CD14-positive monocyte (primary cell): ENCODE measurements at regions not wholly inside any gene's neighbourhood (a gene's known extent, or its start where the extent isn't known, plus 50 kb on each side); places are given as distances from the start of the nearest gene placed in this dataset.

Source experiments
- DNase-seq, 3 donors: peaks; one replicate each; pipeline ENCODE4 v3.0.0-alpha.2; 2011 to 2022
- H2AFZ ChIP-seq: 2 replicates; pipeline ENCODE4 v1.6.0; 2012; ENCODE audit warnings: mild to moderate bottlenecking, low read depth, low read length, inconsistent platforms; ENCODE audit not compliant: insufficient read depth, poor library complexity, severe bottlenecking
- H3K27ac ChIP-seq, 2 donors: 1 replicate in 1 of 2; 2 replicates in 1 of 2; pipeline ENCODE4 v1.5.1; 2012 to 2013; ENCODE audit warnings: low read length in 2 of 2, control low read depth in 1 of 2, inconsistent platforms in 1 of 2, low read depth in 1 of 2, mild to moderate bottlenecking in 1 of 2
- H3K27me3 ChIP-seq, 2 donors: one replicate each; pipeline versions ENCODE4 v1.6.0 to v1.6.1; 2011 to 2013; ENCODE audit warnings: low read length in 2 of 2; ENCODE audit not compliant: control insufficient read depth in 2 of 2, insufficient read depth in 2 of 2
- H3K36me3 ChIP-seq, 2 donors: replicated peaks in 1 of 2; 1 replicate in 1 of 2; 2 replicates in 1 of 2; pipeline versions ENCODE4 v1.5.1 to v1.6.1; 2012 to 2013; ENCODE audit warnings: low read length in 2 of 2, control low read depth in 1 of 2, inconsistent platforms in 1 of 2, mild to moderate bottlenecking in 1 of 2; ENCODE audit not compliant: insufficient read depth in 2 of 2, control insufficient read depth in 1 of 2
- H3K4me1 ChIP-seq, 2 donors: 1 replicate in 1 of 2; 2 replicates in 1 of 2; pipeline versions ENCODE4 v1.5.1 to v1.6.1; 2012 to 2013; ENCODE audit warnings: low read length in 2 of 2, control low read depth in 1 of 2, inconsistent platforms in 1 of 2, mild to moderate bottlenecking in 1 of 2, moderate library complexity in 1 of 2; ENCODE audit not compliant: insufficient read depth in 2 of 2, control insufficient read depth in 1 of 2
- H3K4me2 ChIP-seq: replicated peaks from 2 replicates; pipeline ENCODE3; 2012; ENCODE audit warnings: low read length, moderate library complexity, mild to moderate bottlenecking; ENCODE audit not compliant: poor library complexity, severe bottlenecking; ENCODE audit errors: extremely low read depth
- H3K4me3 ChIP-seq, 3 experiments: fragments of 200-600 bp in 1 of 3; sonication (generic) in 1 of 3; replicated peaks in 1 of 3; 1 replicate in 2 of 3; 2 replicates in 1 of 3; pipeline ENCODE4 v1.5.1; 2011 to 2013; ENCODE audit warnings: low read length in 3 of 3, mild to moderate bottlenecking in 3 of 3, control low read depth in 2 of 3, low read depth in 2 of 3, inconsistent platforms in 1 of 3, moderate library complexity in 1 of 3
- H3K79me2 ChIP-seq: 2 replicates; pipeline ENCODE4 v1.6.0; 2012; ENCODE audit warnings: mild to moderate bottlenecking, control low read depth, inconsistent platforms, low read length, moderate library complexity; ENCODE audit not compliant: insufficient read depth
- H3K9ac ChIP-seq: 2 replicates; pipeline ENCODE4 v1.6.0; 2017; ENCODE audit warnings: low read length, mild to moderate bottlenecking; ENCODE audit not compliant: insufficient read depth, poor library complexity, severe bottlenecking
- H3K9me3 ChIP-seq, 2 donors: replicated peaks in 1 of 2; 1 replicate in 1 of 2; 2 replicates in 1 of 2; pipeline versions ENCODE4 v1.5.1 to v1.6.1; 2012 to 2013; ENCODE audit warnings: low read length in 2 of 2, control low read depth in 1 of 2; ENCODE audit not compliant: control insufficient read depth in 1 of 2, insufficient read depth in 1 of 2
- H4K20me1 ChIP-seq: 2 replicates; pipeline ENCODE4 v1.6.0; 2012; ENCODE audit warnings: mild to moderate bottlenecking, low read length, control low read depth, moderate library complexity; ENCODE audit not compliant: insufficient read depth
- H3K27ac Mint-ChIP-seq, 7 donors: one replicate each; pipeline ENCODE4 v1.8.0; 2020; ENCODE audit warnings: mild to moderate bottlenecking in 7 of 7, mixed read lengths in 7 of 7, moderate library complexity in 6 of 7, inconsistent platforms in 2 of 7
- H3K27me3 Mint-ChIP-seq, 3 donors: one replicate each; pipeline ENCODE4 v1.8.0; 2021 to 2022; ENCODE audit warnings: low read depth in 3 of 3, mild to moderate bottlenecking in 3 of 3, mixed read lengths in 3 of 3, moderate library complexity in 3 of 3, inconsistent platforms in 1 of 3
- H3K36me3 Mint-ChIP-seq, 2 donors: one replicate each; pipeline ENCODE4 v1.8.0; 2020; ENCODE audit warnings: mixed read lengths in 2 of 2, inconsistent platforms in 1 of 2, mild to moderate bottlenecking in 1 of 2
- H3K4me1 Mint-ChIP-seq: one replicate; pipeline ENCODE4 v1.8.0; 2020; ENCODE audit warnings: mild to moderate bottlenecking, mixed read lengths
- H3K4me3 Mint-ChIP-seq, 2 donors: one replicate each; pipeline ENCODE4 v1.8.0; 2020; ENCODE audit warnings: mild to moderate bottlenecking in 2 of 2, mixed read lengths in 2 of 2, moderate library complexity in 1 of 2
- H3K9me3 Mint-ChIP-seq, 7 donors: one replicate each; pipeline ENCODE4 v1.8.0; 2020 to 2022; ENCODE audit warnings: mixed read lengths in 7 of 7, mild to moderate bottlenecking in 6 of 7, moderate library complexity in 6 of 7, inconsistent platforms in 2 of 7
- CTCF ChIP-seq: fragments of 200-600 bp; IDR thresholded peaks from one replicate; pipeline ENCODE4 v1.8.0; 2022; ENCODE audit warnings: antibody characterized with exemption, mild to moderate bottlenecking
- WGBS: methylation state at CpG from one replicate; pipeline ENCODE4 v1.1.5; 2013; ENCODE audit warnings: missing lambda C conversion rate; ENCODE audit not compliant: insufficient coverage; 5-methylcytosine and 5-hydroxymethylcytosine counted together
- intact Hi-C, 2 donors: fragments of 100-400 bp; cut with micrococcal nuclease; formaldehyde crosslinking; loops; one replicate each; pipeline versions ENCODE4 v1.15.0 to v1.15.1; 2023

GRCh38 chr9:113763429-113763828 lies 112.7 kb upstream of the ZNF618 start:
- no peaks in the 10 kb centered on the region for H3K4me1 Mint-ChIP-seq
- no peaks in the 10 kb centered on the region for H4K20me1 ChIP-seq

GRCh38 chr9:113764572-113764971 lies 111.5 kb upstream of the ZNF618 start:
- Histone ChIP-seq H3K27me3 (no peaks in the 10 kb centered on the region), H3K27ac (no peak overlapping the region), H3K36me3 (no peaks in the 10 kb centered on the region), H3K79me2 (no peaks in the 10 kb centered on the region), H3K9ac (no peak overlapping the region), H3K4me3 (no peak overlapping the region), H3K4me2 (no peak overlapping the region), H2AFZ (no peak overlapping the region), H4K20me1 (no peaks in the 10 kb centered on the region), H3K4me1 (no peaks in the 10 kb centered on the region), H3K9me3 (no peaks in the 10 kb centered on the region)
- WGBS = 100% methylated on average over 1 of the region's 1 CpG
- Mint-ChIP-seq H3K4me1 (no peaks in the 10 kb centered on the region), H3K4me3 (peak overlapping the region in 1 of 2 donors; percentile 13), H3K27me3 (peaks cover 9 to 10% (median 9%) of the 10 kb centered on the region in 3 donors), H3K9me3 (peaks cover 2 to 17% (median 11%) of the 10 kb centered on the region in 7 donors), H3K27ac (no peak overlapping the region), H3K36me3 (no peaks in the 10 kb centered on the region)
- intact Hi-C loops = no loop called here
- DNase-seq = no peak
- no peak for TF ChIP-seq CTCF

More at GRCh38 chr9:113763429-113763828, 112.7 kb upstream of the ZNF618 start:
- DNase-seq = no peak
- Histone ChIP-seq H3K4me1 (no peaks in the 10 kb centered on the region), H3K4me2 (no peak overlapping the region), H3K4me3 (no peak overlapping the region), H2AFZ (no peak overlapping the region), H3K9me3 (peaks cover 6 to 10% of the 10 kb centered on the region in 2 donors), H3K27ac (no peak overlapping the region), H3K9ac (no peak overlapping the region), H3K27me3 (no peaks in the 10 kb centered on the region), H3K36me3 (no peaks in the 10 kb centered on the region), H3K79me2 (no peaks in the 10 kb centered on the region)
- intact Hi-C loops = no loop called here
- Mint-ChIP-seq H3K9me3 (peaks cover 5 to 27% (median 17%) of the 10 kb centered on the region in 7 donors), H3K27me3 (peaks cover 5 to 10% (median 8%) of the 10 kb centered on the region in 3 donors), H3K27ac (no peak overlapping the region), H3K36me3 (no peaks in the 10 kb centered on the region), H3K4me3 (no peak overlapping the region)
- TF ChIP-seq CTCF = no peak
